ENCODE measurements at regions not wholly inside any gene's neighbourhood (a gene's known extent, or its start where the extent isn't known, plus 50 kb on each side); places are given as distances from the start of the nearest gene placed in this dataset.

DNA sequence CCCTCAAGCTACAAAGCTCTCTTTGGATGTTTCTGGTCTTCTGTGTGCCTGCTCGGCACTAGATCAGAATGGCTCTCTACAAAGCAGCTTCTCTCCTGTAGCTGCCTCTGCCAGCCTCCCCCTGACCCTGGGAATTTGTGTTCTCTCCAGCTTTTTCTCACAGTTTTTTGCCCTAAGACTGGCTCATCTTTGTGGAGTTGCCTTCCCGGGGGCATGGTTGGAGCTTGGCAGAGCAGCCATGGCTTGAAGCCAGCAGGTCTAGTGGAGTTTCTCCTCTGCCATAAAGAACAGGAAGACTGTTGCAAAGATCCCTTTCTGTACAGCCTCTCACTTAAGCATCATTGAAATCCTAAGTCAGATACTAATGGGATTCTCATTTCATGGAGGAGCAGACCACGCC, 163.3 kb upstream of the MAMLD1 start:
- Histone ChIP-seq H3K4me1 (ENCODE audit: control insufficient read depth, insufficient read depth, low read length) (peaks cover 7% of the 10 kb centered on the region), H3K4me3 (ENCODE audit: low read depth in 2 of 2, low read length in 2 of 2) (no peak overlapping the region), H3K36me3 (ENCODE audit: control insufficient read depth, insufficient read depth, low read length) (no peaks in the 10 kb centered on the region), H3K9me3 (ENCODE audit: control insufficient read depth, insufficient read depth, low read depth, low read length) (no peaks in the 10 kb centered on the region), H3K27ac (ENCODE audit: low read length) (no peak overlapping the region), H3K27me3 (ENCODE audit: control insufficient read depth, insufficient read depth, low read length) (no peaks in the 10 kb centered on the region)
- ATAC-seq (no peak), DNase-seq (ENCODE audit: low read depth, low spot score) (no peak)
- no peak for TF ChIP-seq REST (IDR thresholded peaks at IDR 0.05; ENCODE audit: insufficient read depth in 1 of 2, low read depth in 2 of 2, low read length in 1 of 2)
- no peak for TF ChIP-seq CTCF (IDR thresholded peaks at IDR 0.05)
- TF ChIP-seq TCF7L2 (IDR thresholded peaks at IDR 0.05; ENCODE audit: low read depth, low read length), result no peak
- TF ChIP-seq SIN3A (IDR thresholded peaks at IDR 0.05; ENCODE audit: borderline replicate concordance, insufficient read depth, low read depth, low read length), result no peak
- TF ChIP-seq POLR2AphosphoS5 (IDR thresholded peaks at IDR 0.05; ENCODE audit: low read depth, low read length), result no peak
- in situ Hi-C loops (cut with HindIII; ENCODE audit: low pct_unique_long_range_greater_than_20kb, low sequenced_read_pairs) (no loop called here), intact Hi-C loops (cut with micrococcal nuclease; ENCODE audit: unreplicated experiment) (no loop called here)
- POLR2A ChIA-PET, result no interaction called here
- no TSS peak for BruUV-seq (replicated peaks)
- CTCF ChIA-PET, result no interaction called here

- Histone ChIP-seq H3K4me1 (ENCODE audit: control insufficient read depth, insufficient read depth, low read length) (peaks cover 7% of the 10 kb centered on the region), H3K27ac (ENCODE audit: low read length) (no peak overlapping the region), H3K4me3 (ENCODE audit: low read depth in 2 of 2, low read length in 2 of 2) (no peak overlapping the region), H3K9me3 (ENCODE audit: control insufficient read depth, insufficient read depth, low read depth, low read length) (no peaks in the 10 kb centered on the region), H3K36me3 (ENCODE audit: control insufficient read depth, insufficient read depth, low read length) (no peaks in the 10 kb centered on the region), H3K27me3 (ENCODE audit: control insufficient read depth, insufficient read depth, low read length) (no peaks in the 10 kb centered on the region)
- 0 out of 2 replicates have a peak, but pooled peaks have one; percentile 17 for ATAC-seq
- TF ChIP-seq TCF7L2 (IDR thresholded peaks at IDR 0.05; ENCODE audit: low read depth, low read length) (no peak), REST (IDR thresholded peaks at IDR 0.05; ENCODE audit: insufficient read depth in 1 of 2, low read depth in 2 of 2, low read length in 1 of 2) (no peak), POLR2AphosphoS5 (IDR thresholded peaks at IDR 0.05; ENCODE audit: low read depth, low read length) (no peak), CTCF (IDR thresholded peaks at IDR 0.05) (no peak), SIN3A (IDR thresholded peaks at IDR 0.05; ENCODE audit: borderline replicate concordance, insufficient read depth, low read depth, low read length) (no peak)
- intact Hi-C loops (cut with micrococcal nuclease; ENCODE audit: unreplicated experiment), result no loop called here
- DNase-seq (ENCODE audit: low read depth, low spot score), result no peak
- BruUV-seq (replicated peaks), result no TSS peak
- CTCF ChIA-PET, result no interaction called here
- POLR2A ChIA-PET, result no interaction called here
- in situ Hi-C loops (cut with HindIII; ENCODE audit: low pct_unique_long_range_greater_than_20kb, low sequenced_read_pairs), result no loop called here
Measured at GRCh38 chrX:150200361-150200760, 162.8 kb upstream of the MAMLD1 start.

Measured in Panc1 (cell line).